NB4 (cell line): ENCODE measurements at regions not wholly inside any gene's neighbourhood (a gene's known extent, or its start where the extent isn't known, plus 50 kb on each side); places are given as distances from the start of the nearest gene placed in this dataset.

ENCODE experiments used
- MYC ChIP-seq: IDR thresholded peaks from 2 replicates; pipeline ENCODE4 v1.6.1; 2011; ENCODE audit warnings: low read depth, low read length
- POLR2A ChIP-seq: IDR thresholded peaks from 2 replicates; pipeline ENCODE4 v1.6.1; 2011; ENCODE audit warnings: mild to moderate bottlenecking; ENCODE audit not compliant: insufficient read length; ENCODE audit errors: extremely low read depth
- TF ChIP-seq, protein P1 (sequence below): IDR thresholded peaks from one replicate; pipeline ENCODE4 v1.5.1; 2012; ENCODE audit warnings: low read depth, low read length
- TF ChIP-seq, protein P2 (sequence below): IDR thresholded peaks from 2 replicates; pipeline ENCODE4 v1.6.1; 2011; ENCODE audit warnings: low read depth, low read length

GRCh38 chr14:95433094-95433478 is 83.4 kb downstream of the SYNE3 start:
- TF ChIP-seq, protein P1, sequence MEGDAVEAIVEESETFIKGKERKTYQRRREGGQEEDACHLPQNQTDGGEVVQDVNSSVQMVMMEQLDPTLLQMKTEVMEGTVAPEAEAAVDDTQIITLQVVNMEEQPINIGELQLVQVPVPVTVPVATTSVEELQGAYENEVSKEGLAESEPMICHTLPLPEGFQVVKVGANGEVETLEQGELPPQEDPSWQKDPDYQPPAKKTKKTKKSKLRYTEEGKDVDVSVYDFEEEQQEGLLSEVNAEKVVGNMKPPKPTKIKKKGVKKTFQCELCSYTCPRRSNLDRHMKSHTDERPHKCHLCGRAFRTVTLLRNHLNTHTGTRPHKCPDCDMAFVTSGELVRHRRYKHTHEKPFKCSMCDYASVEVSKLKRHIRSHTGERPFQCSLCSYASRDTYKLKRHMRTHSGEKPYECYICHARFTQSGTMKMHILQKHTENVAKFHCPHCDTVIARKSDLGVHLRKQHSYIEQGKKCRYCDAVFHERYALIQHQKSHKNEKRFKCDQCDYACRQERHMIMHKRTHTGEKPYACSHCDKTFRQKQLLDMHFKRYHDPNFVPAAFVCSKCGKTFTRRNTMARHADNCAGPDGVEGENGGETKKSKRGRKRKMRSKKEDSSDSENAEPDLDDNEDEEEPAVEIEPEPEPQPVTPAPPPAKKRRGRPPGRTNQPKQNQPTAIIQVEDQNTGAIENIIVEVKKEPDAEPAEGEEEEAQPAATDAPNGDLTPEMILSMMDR, result no peak
- TF ChIP-seq POLR2A (no peak), MYC (no peak)
- TF ChIP-seq, protein P2, sequence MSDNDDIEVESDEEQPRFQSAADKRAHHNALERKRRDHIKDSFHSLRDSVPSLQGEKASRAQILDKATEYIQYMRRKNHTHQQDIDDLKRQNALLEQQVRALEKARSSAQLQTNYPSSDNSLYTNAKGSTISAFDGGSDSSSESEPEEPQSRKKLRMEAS, result no peak
